Esophagus squamous epithelium (tissue), 5 donors: ENCODE measurements at regions not wholly inside any gene's neighbourhood (a gene's known extent, or its start where the extent isn't known, plus 50 kb on each side); places are given as distances from the start of the nearest gene placed in this dataset.

Experiments used
- DNase-seq: peaks from one replicate; lab custom pipeline; 2025; lab: John Stamatoyannopoulos, UW
- H3K27ac ChIP-seq, 4 donors: fragments of 200-600 bp; sonication (generic); one replicate each; pipeline ENCODE4 v1.5.1; 2016 to 2019; ENCODE audit warnings: mild to moderate bottlenecking in 1 of 4
- H3K27me3 ChIP-seq, 4 donors: fragments of 200-600 bp; sonication (generic); 1 replicate in 3 of 4; 2 replicates in 1 of 4; pipeline versions ENCODE4 v1.5.1 to v1.6.0; 2017 to 2021; ENCODE audit warnings: antibody characterized with exemption in 1 of 4
- H3K36me3 ChIP-seq, 3 donors: fragments of 200-600 bp; sonication (generic); one replicate each; pipeline ENCODE4 v1.5.1; 2016 to 2019
- H3K4me1 ChIP-seq, 3 donors: fragments of 200-600 bp; sonication (generic); one replicate each; pipeline ENCODE4 v1.5.1; 2017 to 2019
- H3K4me3 ChIP-seq, 4 donors: fragments of 200-600 bp; sonication (generic); 1 replicate in 3 of 4; 2 replicates in 1 of 4; pipeline ENCODE4 v1.5.1; 2016 to 2019; ENCODE audit warnings: mild to moderate bottlenecking in 2 of 4, moderate library complexity in 1 of 4
- H3K9me3 ChIP-seq, 3 donors: fragments of 200-600 bp; sonication (generic); one replicate each; pipeline ENCODE4 v1.5.1; 2016 to 2019
- CTCF ChIP-seq, 6 experiments: fragments of 450-650 bp in 4 of 6; fragments of 200-600 bp in 2 of 6; sonication (generic) in 2 of 6; IDR thresholded peaks; one replicate each; pipeline ENCODE4 v1.5.1; 2016 to 2019; ENCODE audit warnings: antibody characterized with exemption in 6 of 6, mild to moderate bottlenecking in 4 of 6, moderate library complexity in 4 of 6
- POLR2A ChIP-seq, 4 donors: fragments of 450-650 bp; IDR thresholded peaks; one replicate each; pipeline ENCODE4 v1.6.1; 2017; ENCODE audit warnings: antibody characterized with exemption in 4 of 4, mild to moderate bottlenecking in 4 of 4, moderate library complexity in 3 of 4
- WGBS, 2 donors: methylation state at CpG; one replicate each; pipeline ENCODE4 v1.1.5; 2018; 5-methylcytosine and 5-hydroxymethylcytosine counted together
- intact Hi-C: fragments of 100-400 bp; cut with DNase I; formaldehyde crosslinking; loops from one replicate; pipeline ENCODE4 v1.15.0; 2022
- donor health status: DM: yes; HTN: yes; CAD: no.

DNA sequence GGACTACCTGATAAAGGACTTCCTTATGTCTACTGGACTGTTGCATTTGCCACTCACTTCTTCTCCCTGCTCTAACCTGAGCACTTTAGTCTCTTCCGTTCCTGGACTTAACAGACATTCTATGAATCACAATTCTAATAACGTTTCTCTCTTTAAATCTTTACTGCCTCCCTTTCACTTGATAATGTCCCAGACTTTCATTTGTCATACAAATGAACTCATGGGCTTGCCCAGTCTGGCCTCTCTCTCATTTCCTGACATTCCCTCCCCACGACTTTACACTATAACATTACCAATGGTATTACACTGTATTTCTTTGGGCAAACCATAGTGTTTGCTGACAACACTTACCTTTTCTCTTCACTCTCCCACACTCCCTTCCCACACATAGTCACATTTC lies 540.7 kb upstream of the TMEFF2 start:
- Histone ChIP-seq H3K27ac (no peak overlapping the region), H3K36me3 (no peaks in the 10 kb centered on the region), H3K4me3 (no peak overlapping the region), H3K9me3 (no peaks in the 10 kb centered on the region), H3K27me3 (no peaks in the 10 kb centered on the region), H3K4me1 (no peaks in the 10 kb centered on the region)
- TF ChIP-seq CTCF (IDR thresholded peaks at IDR 0.05) (no peak), POLR2A (IDR thresholded peaks at IDR 0.05) (no peak)
- WGBS, 2 donors = 53 to 55% methylated on average over 3 of the region's 3 CpGs
- no peak for DNase-seq
- intact Hi-C loops = no loop called here

GRCh38 chr2:192729369-192729768 lies 534.6 kb upstream of the TMEFF2 start:
- Histone ChIP-seq H3K36me3 (no peaks in the 10 kb centered on the region), H3K4me3 (no peak overlapping the region), H3K9me3 (peaks cover 0 to 4% (median 0%) of the 10 kb centered on the region in 3 donors), H3K4me1 (no peaks in the 10 kb centered on the region), H3K27ac (no peak overlapping the region), H3K27me3 (no peaks in the 10 kb centered on the region)
- DNase-seq = no peak
- WGBS, 2 donors = 78% methylated on average over 2 of the region's 2 CpGs
- no peak for TF ChIP-seq CTCF (IDR thresholded peaks at IDR 0.05)
- TF ChIP-seq POLR2A (IDR thresholded peaks at IDR 0.05) = no peak
- intact Hi-C loops = no loop called here

- Histone ChIP-seq H3K36me3 (no peaks in the 10 kb centered on the region), H3K4me3 (no peak overlapping the region), H3K27me3 (no peaks in the 10 kb centered on the region), H3K27ac (no peak overlapping the region), H3K4me1 (no peaks in the 10 kb centered on the region), H3K9me3 (peaks cover 0 to 4% (median 0%) of the 10 kb centered on the region in 3 donors)
- DNase-seq = no peak
- 48 to 50% methylated on average over 1 of the region's 1 CpG for WGBS, 2 donors
- intact Hi-C loops = no loop called here
- TF ChIP-seq POLR2A (IDR thresholded peaks at IDR 0.05) (no peak), CTCF (IDR thresholded peaks at IDR 0.05) (no peak)
Measured at GRCh38 chr2:192725991-192726390, 531.3 kb upstream of the TMEFF2 start.

GRCh38 chr2:192719629-192720028 lies 524.9 kb upstream of the TMEFF2 start:
- no peak for TF ChIP-seq CTCF (IDR thresholded peaks at IDR 0.05)
- TF ChIP-seq POLR2A (IDR thresholded peaks at IDR 0.05) = no peak
- Histone ChIP-seq H3K4me1 (no peaks in the 10 kb centered on the region), H3K27me3 (no peaks in the 10 kb centered on the region), H3K9me3 (no peaks in the 10 kb centered on the region), H3K4me3 (no peak overlapping the region), H3K36me3 (no peaks in the 10 kb centered on the region), H3K27ac (no peak overlapping the region)
- intact Hi-C loops = no loop called here
- no peak for DNase-seq

- intact Hi-C loops = no loop called here
- Histone ChIP-seq H3K27me3 (no peaks in the 10 kb centered on the region), H3K4me3 (no peak overlapping the region), H3K4me1 (no peaks in the 10 kb centered on the region), H3K27ac (no peak overlapping the region), H3K36me3 (no peaks in the 10 kb centered on the region), H3K9me3 (no peaks in the 10 kb centered on the region)
- DNase-seq = no peak
- WGBS, 2 donors = 82 to 90% methylated on average over 3 of the region's 3 CpGs
- TF ChIP-seq CTCF (IDR thresholded peaks at IDR 0.05) (no peak), POLR2A (IDR thresholded peaks at IDR 0.05) (no peak)
Measured at GRCh38 chr2:192718340-192718739, 523.6 kb upstream of the TMEFF2 start.
